Endodermal cell (in vitro differentiated cells): ENCODE measurements at regions not wholly inside any gene's neighbourhood (a gene's known extent, or its start where the extent isn't known, plus 50 kb on each side); places are given as distances from the start of the nearest gene placed in this dataset.

ENCODE experiments used
- DNase-seq: peaks from one replicate; pipeline ENCODE4 v3.0.0-alpha.2; 2017
- H3K27ac ChIP-seq: 2 replicates; pipeline ENCODE4 v1.5.1; 2013; ENCODE audit warnings: mild to moderate bottlenecking, low read depth, low read length, moderate library complexity
- H3K27me3 ChIP-seq: 2 replicates; pipeline ENCODE4 v1.6.1; 2013; ENCODE audit warnings: mild to moderate bottlenecking, low read length, moderate library complexity; ENCODE audit not compliant: insufficient read depth, control insufficient read depth, poor library complexity, severe bottlenecking
- H3K36me3 ChIP-seq: 2 replicates; pipeline ENCODE4 v1.7.0; 2013; ENCODE audit warnings: mild to moderate bottlenecking, low read length, moderate library complexity; ENCODE audit not compliant: control insufficient read depth, insufficient read depth
- H3K4me1 ChIP-seq: one replicate; pipeline ENCODE4 v1.7.0; 2013; ENCODE audit warnings: low read length; ENCODE audit not compliant: control insufficient read depth, insufficient read depth
- H3K4me3 ChIP-seq: 2 replicates; pipeline ENCODE4 v1.5.1; 2013; ENCODE audit warnings: mild to moderate bottlenecking, low read length, moderate library complexity
- H3K9ac ChIP-seq: 2 replicates; pipeline ENCODE4 v1.6.1; 2013; ENCODE audit warnings: mild to moderate bottlenecking, low read length, moderate library complexity; ENCODE audit not compliant: poor library complexity, severe bottlenecking; ENCODE audit errors: extremely low read depth
- H3K9me3 ChIP-seq: 2 replicates; pipeline ENCODE4 v1.6.1; 2013; ENCODE audit warnings: mild to moderate bottlenecking, low read length, moderate library complexity; ENCODE audit not compliant: control insufficient read depth
- H3K27ac Mint-ChIP-seq: 2 replicates; pipeline ENCODE4 v1.8.0; 2020; ENCODE audit warnings: mixed read lengths
- H3K27me3 Mint-ChIP-seq: 2 replicates; pipeline ENCODE4 v1.8.0; 2021; ENCODE audit warnings: mild to moderate bottlenecking, mixed read lengths; ENCODE audit not compliant: insufficient read depth
- H3K36me3 Mint-ChIP-seq: 2 replicates; pipeline ENCODE4 v1.8.0; 2020; ENCODE audit warnings: low read depth, mixed read lengths
- H3K4me1 Mint-ChIP-seq: 2 replicates; pipeline ENCODE4 v1.8.0; 2020; ENCODE audit warnings: mixed read lengths
- H3K4me3 Mint-ChIP-seq: 2 replicates; pipeline ENCODE4 v1.8.0; 2020; ENCODE audit warnings: mild to moderate bottlenecking, moderate library complexity, mixed read lengths
- H3K9me3 Mint-ChIP-seq: 2 replicates; pipeline ENCODE4 v1.8.0; 2020; ENCODE audit warnings: mild to moderate bottlenecking, mixed read lengths
- CTCF ChIP-seq: fragments of 200-600 bp; sonication (generic); conservative IDR thresholded peaks from 2 replicates; pipeline ENCODE4 v1.5.0; 2021; ENCODE audit warnings: antibody characterized with exemption, mild to moderate bottlenecking
- WGBS, 2 experiments: methylation state at CpG; one replicate each; pipeline versions ENCODE4 v1.1.5 to v1.1.7; 2013; ENCODE audit warnings: missing lambda C conversion rate in 2 of 2, mixed read lengths in 1 of 2; ENCODE audit not compliant: insufficient coverage in 1 of 2, insufficient read length in 1 of 2; 5-methylcytosine and 5-hydroxymethylcytosine counted together

DNA sequence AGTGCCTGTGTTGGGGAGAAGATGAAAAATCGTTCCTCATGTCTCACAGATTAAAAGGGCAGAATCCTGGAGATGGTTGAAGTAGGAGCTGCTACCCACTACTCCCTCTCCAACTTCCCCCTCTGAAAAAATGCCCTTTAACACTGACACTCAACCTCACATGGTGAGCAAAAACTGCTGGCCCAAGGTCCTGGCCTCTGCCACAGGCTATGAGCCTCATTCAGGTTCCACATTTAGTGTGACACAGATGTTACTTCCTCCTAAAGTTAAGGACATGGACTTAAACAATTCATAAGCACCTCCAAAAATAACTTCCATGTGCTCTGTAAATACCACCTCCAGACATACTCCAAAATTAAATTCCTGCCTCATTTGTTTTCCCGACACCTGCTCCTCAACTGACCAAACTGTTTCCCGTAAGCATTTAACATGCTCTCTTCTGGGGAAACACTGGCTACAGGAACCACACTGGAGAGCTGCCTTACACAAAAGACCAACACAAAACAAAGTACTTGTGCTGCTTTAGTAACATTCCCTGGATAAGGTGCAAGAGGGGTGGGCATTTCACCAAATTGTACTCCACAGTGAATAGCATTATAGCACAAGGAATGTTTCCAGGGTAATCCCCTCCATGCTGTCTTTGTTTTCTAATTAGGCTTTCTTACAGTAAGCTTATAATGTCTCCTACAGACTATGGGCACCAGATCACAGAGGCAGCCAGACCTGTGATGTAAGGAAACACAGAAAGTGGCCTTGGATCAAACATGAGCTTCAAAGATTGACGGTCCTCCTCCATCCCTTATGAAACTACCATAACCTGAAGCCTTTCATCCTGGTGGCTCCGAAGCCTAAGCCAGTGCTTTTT, 57.0 kb downstream of the PHLDA1 start:
- Mint-ChIP-seq H3K9me3 (no peaks in the 10 kb centered on the region), H3K27me3 (no peaks in the 10 kb centered on the region)

DNA sequence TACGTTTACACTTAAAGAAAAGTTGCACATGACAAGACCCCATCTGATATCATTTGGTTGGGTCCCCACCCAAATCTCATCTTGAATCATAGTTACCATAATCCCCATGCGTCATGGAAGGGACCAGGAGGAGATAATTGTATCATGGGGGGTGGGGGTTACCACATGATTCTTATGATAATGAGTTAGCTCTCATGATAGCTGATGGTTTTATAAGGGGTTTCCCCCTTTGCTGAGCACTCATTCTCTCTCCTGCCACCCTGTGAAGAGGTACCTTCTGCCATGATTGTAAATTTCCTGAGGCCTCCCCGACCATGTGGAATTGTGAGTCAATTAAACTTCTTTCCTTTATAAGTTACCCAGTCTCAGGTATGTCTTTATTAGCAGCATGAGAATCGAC, 60.3 kb downstream of the PHLDA1 start:
- Histone ChIP-seq H3K9ac (no peak overlapping the region), H3K36me3 (no peaks in the 10 kb centered on the region), H3K27ac (no peak overlapping the region), H3K27me3 (no peaks in the 10 kb centered on the region), H3K9me3 (no peaks in the 10 kb centered on the region), H3K4me1 (peaks cover 6% of the 10 kb centered on the region), H3K4me3 (no peak overlapping the region)
- no peak overlapping the region for H3K4me3 Mint-ChIP-seq
- no peak for TF ChIP-seq CTCF
- WGBS, 2 experiments = 93 to 94% methylated on average over 2 to 4 of the region's 4 CpGs
- no peak for DNase-seq
- H3K4me1 Mint-ChIP-seq = peaks cover 30% of the 10 kb centered on the region
- H3K27me3 Mint-ChIP-seq = no peaks in the 10 kb centered on the region
- no peak overlapping the region for H3K27ac Mint-ChIP-seq
- no peaks in the 10 kb centered on the region for H3K36me3 Mint-ChIP-seq
- no peaks in the 10 kb centered on the region for H3K9me3 Mint-ChIP-seq

More for the DNA sequence above, 57.0 kb downstream of the PHLDA1 start:
- Histone ChIP-seq H3K4me3 (no peak overlapping the region), H3K27me3 (no peaks in the 10 kb centered on the region), H3K4me1 (peaks cover 13% of the 10 kb centered on the region), H3K27ac (no peak overlapping the region), H3K9ac (no peak overlapping the region), H3K36me3 (no peaks in the 10 kb centered on the region), H3K9me3 (no peaks in the 10 kb centered on the region)
- Mint-ChIP-seq H3K4me1 (peaks cover 36% of the 10 kb centered on the region), H3K4me3 (no peak overlapping the region), H3K36me3 (no peaks in the 10 kb centered on the region), H3K27ac (peak overlapping the region; percentile 1)
- WGBS, 2 experiments = 87 to 92% methylated on average over 2 to 4 of the region's 5 CpGs
- no peak for DNase-seq
- TF ChIP-seq CTCF = no peak

DNA sequence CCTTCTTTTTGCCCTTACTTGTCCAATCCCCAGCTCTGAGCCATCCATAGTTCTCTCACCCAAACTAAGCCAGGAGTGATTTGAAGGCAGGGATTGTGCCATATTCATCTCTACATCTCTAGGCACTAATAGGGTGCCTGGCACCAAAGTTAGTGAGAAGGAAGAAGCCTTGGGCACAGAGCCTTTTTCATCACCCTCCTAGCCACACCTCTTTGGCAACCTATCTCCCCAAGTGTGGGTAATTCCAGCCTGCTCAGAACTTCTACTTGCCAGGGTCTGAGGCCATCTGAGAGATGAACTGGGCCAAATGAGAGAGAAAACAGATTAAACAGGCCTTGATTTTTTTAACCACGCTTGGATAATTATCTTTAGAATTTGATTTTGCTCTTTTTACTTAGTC, 61.3 kb downstream of the PHLDA1 start:
- no peaks in the 10 kb centered on the region for H3K36me3 ChIP-seq
- H3K27me3 ChIP-seq = no peaks in the 10 kb centered on the region
- WGBS, 2 experiments = 77% methylated on average over 1 of the region's 1 CpG; no CpG with 5 or more reads in 1 of the 2 experiments
- Mint-ChIP-seq H3K9me3 (no peaks in the 10 kb centered on the region), H3K27me3 (no peaks in the 10 kb centered on the region), H3K36me3 (no peaks in the 10 kb centered on the region), H3K4me1 (peaks cover 30% of the 10 kb centered on the region), H3K27ac (no peak overlapping the region), H3K4me3 (no peak overlapping the region)
- no peak overlapping the region for H3K9ac ChIP-seq
- TF ChIP-seq CTCF = no peak
- H3K27ac ChIP-seq = no peak overlapping the region
- DNase-seq = no peak
- no peak overlapping the region for H3K4me3 ChIP-seq
- peaks cover 6% of the 10 kb centered on the region for H3K4me1 ChIP-seq
- no peaks in the 10 kb centered on the region for H3K9me3 ChIP-seq
